Peyer's patch (tissue), 4 donors: ENCODE measurements at regions not wholly inside any gene's neighbourhood (a gene's known extent, or its start where the extent isn't known, plus 50 kb on each side); places are given as distances from the start of the nearest gene placed in this dataset.
"Not testable (repeated sequence)": the region's sequence is repeated elsewhere in the genome, so short reads cannot be mapped to it uniquely, and the experiment has no call there.

ENCODE experiments used
- POLR2A ChIP-seq, 2 donors: fragments of 450-650 bp; IDR thresholded peaks; one replicate each; pipeline ENCODE4 v1.5.1; 2017; ENCODE audit warnings: antibody characterized with exemption in 2 of 2, mild to moderate bottlenecking in 2 of 2, moderate library complexity in 2 of 2
- TF ChIP-seq, protein P1 (sequence below), 6 experiments: fragments of 450-650 bp in 4 of 6; fragments of 200-600 bp in 2 of 6; sonication (generic) in 1 of 6; IDR thresholded peaks; one replicate each; pipeline ENCODE4 v1.5.1; 2017 to 2019; ENCODE audit warnings: antibody characterized with exemption in 6 of 6, mild to moderate bottlenecking in 3 of 6, moderate library complexity in 1 of 6

DNA sequence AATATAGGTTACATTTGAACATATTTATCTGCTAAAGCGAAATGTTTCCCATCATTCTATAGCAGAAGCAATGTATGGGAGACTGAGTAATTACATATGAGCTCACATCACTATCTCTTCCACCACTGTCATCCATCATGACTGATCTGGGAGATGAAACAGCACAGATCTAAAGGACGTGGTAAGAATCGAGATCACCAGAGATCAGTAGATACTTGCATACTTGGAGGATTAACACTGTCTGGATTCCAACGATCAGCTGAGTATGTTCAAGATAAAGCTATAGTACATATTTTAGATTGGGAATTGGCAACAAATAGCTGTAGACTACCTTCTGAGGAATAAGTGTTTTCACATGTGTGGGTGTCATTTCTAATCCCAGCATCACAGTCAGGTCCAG is 94.6 kb downstream of the FOXD4L6 start:
- TF ChIP-seq, protein P1, sequence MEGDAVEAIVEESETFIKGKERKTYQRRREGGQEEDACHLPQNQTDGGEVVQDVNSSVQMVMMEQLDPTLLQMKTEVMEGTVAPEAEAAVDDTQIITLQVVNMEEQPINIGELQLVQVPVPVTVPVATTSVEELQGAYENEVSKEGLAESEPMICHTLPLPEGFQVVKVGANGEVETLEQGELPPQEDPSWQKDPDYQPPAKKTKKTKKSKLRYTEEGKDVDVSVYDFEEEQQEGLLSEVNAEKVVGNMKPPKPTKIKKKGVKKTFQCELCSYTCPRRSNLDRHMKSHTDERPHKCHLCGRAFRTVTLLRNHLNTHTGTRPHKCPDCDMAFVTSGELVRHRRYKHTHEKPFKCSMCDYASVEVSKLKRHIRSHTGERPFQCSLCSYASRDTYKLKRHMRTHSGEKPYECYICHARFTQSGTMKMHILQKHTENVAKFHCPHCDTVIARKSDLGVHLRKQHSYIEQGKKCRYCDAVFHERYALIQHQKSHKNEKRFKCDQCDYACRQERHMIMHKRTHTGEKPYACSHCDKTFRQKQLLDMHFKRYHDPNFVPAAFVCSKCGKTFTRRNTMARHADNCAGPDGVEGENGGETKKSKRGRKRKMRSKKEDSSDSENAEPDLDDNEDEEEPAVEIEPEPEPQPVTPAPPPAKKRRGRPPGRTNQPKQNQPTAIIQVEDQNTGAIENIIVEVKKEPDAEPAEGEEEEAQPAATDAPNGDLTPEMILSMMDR (IDR thresholded peaks at IDR 0.05) = not testable (repeated sequence)
- TF ChIP-seq POLR2A (IDR thresholded peaks at IDR 0.05) = not testable (repeated sequence)
